NOMO-1 treated with dmso at 0.1 percent for 144 hours (cell line): ENCODE measurements at regions not wholly inside any gene's neighbourhood (a gene's known extent, or its start where the extent isn't known, plus 50 kb on each side); places are given as distances from the start of the nearest gene placed in this dataset.

Source experiments
- DNase-seq: peaks from one replicate; lab custom pipeline; 2025; ENCODE audit not compliant: unreplicated experiment; lab: John Stamatoyannopoulos, UW

DNA sequence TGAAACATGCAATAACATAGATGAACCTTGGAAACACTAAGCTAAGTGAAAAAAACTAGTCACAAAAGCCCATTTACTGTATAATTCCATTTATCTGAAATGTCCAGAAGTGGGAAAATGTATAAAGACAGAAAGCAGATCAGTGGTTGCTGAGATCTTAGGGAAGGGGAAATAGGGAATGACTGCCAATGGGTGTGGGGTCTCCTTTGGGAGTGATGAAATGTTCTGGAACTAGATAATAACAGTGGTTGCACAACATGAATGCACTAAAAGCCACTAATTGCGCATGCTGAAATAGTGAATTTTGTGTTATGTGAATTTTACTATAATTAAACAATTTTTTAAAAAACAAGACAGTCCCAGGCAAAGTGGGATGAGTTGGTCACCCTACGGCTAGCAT is 472.8 kb downstream of the CCDC171 start:
- no peak for DNase-seq

DNA sequence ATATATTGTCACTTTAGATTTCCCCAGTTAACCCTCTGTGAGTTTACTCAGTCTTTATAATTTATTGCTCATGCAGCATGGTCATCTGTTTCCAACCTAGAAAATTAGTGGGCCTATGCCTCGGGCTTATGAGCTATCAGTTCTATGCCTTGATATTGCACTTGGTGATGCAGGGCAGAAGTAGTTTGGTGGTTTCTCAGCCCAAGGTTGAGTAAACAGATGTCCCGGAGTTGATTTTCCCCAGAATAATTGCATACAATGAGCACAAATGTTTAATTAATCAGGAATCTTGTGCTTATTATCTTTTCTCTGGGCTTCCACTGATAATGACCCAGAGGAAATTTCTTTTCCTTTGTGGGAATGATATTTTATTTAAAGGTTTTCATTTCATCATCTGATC is 474.0 kb downstream of the CCDC171 start:
- DNase-seq = no peak

GRCh38 chr9:16028548-16028947 is 475.7 kb downstream of the CCDC171 start:
- DNase-seq = no peak

DNA sequence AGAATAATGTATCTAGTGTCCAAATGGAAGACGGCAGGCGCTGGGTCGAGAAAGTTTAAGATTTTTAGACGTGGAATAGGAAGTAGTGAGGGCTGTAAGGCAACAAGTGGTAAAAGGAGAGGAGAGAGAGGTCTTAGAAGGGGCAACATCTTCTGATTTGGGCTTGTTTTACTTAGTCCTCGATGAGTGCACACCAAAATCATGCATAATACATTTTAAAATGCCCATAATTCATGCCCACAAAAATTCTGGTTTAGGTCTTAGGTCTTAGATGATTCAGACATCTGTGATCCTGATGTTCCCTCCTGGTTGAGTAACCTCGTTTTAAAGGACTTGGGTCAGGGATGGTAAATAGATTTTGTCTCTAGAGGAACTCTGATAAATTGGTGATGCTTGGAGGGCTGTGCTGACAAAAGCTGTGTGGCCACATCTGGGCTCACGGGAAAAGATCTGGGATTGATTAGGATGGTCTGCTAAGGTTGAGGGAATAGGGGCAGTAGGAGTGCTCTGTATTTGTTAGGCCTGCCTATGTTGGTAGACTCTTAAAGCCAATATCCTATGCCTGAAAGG is 476.3 kb downstream of the CCDC171 start:
- no peak for DNase-seq

DNA sequence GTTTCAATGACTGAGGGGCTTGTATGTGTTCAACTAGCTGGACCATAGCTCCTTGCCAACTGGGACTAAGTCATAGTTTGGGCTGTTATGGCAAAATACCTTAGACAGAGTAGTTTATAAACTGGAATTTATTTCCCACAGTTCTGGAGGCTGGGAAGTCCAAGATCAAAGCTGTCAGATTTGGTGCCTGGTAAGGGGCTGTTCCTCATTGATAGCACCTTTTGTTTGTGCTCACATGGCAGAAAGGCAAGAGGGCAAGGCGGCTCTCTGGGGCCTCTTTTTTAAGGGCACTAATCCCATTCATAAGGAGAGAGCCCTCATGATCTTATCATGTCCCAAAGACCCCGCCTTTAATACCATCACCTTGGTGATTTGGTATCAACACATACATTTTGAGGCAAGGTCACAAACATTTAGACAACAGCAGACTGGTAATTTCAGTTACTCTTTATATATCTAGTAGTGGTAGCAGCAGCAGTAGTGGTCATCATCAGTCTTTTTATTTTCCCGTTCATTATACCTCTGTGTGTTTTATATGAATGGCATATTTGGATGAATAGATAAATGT is 477.0 kb downstream of the CCDC171 start:
- DNase-seq = no peak

DNA sequence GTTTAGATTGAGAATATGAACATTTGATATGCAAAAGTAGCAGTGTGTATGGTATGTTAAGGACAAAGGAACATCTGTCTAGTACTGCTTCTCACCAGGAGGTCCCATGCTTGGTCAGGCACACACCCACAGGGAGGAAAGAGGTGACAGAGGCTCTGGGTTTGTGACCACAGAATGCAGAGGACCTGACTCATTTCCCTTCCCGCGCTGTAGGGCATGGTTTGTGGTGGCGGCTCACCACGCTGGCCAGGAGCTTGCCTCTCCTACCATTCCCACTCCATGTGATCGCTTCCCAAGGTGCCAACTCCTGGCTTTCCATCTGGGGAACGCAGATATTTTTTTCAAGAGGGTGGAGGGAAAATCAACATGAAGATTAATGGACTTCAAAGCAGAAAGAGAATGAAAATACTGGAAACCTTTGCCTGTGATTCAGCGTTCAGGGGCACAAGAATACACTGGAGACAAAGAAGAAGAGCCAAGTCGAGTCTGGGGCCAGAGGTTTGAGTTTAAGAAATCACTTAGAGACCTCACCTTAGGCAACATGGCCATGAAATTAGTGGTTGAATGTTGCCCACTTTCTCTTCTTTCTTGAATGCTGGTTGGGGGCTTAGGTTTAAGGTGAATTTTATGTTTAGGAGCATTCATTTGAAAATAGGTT is 477.8 kb downstream of the CCDC171 start:
- DNase-seq = no peak

- DNase-seq = no peak
These were observed 478.6 kb downstream of the CCDC171 start for GRCh38 chr9:16031486-16031885.

DNA sequence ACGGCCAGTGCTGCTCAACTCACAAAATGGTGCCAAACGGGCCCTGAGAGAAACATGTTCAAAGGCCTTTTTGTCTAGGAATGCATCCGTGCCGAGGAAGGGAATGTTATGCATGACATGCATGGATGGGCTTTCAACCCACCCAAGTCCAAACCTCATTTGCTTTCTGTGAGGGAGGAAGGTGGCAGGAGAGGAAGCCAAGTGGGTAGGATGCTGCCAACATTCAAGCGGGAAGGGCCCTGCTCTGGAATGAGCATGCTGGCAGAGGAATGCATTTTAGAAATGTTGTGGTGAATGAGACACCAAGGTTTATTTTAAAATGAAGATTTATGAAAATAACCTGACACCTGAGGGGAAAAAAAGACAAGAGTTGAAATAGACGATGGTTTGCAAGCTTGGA is 479.1 kb downstream of the CCDC171 start:
- no peak for DNase-seq

DNA sequence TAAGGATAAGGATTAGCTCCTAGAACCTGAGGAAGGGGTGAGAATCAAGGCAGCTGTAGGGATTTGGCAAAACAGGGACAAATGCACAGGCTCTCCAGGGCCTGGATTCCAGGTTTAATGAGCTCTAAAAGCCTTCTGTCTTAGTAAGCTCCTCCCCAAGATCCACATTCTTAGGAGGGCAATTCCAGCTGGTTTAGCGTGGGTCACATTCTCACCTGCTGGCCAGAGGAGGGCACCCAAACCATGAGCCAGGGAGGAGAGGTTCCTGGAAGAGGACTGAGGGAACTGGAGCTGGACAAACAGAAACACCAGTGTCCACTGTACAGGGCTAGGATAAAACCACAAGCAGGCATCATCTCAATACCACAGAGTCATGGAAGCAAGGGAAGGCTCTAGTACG is 480.0 kb downstream of the CCDC171 start:
- DNase-seq = no peak

- DNase-seq = no peak
These were observed 480.4 kb downstream of the CCDC171 start for GRCh38 chr9:16033253-16033652.

DNA sequence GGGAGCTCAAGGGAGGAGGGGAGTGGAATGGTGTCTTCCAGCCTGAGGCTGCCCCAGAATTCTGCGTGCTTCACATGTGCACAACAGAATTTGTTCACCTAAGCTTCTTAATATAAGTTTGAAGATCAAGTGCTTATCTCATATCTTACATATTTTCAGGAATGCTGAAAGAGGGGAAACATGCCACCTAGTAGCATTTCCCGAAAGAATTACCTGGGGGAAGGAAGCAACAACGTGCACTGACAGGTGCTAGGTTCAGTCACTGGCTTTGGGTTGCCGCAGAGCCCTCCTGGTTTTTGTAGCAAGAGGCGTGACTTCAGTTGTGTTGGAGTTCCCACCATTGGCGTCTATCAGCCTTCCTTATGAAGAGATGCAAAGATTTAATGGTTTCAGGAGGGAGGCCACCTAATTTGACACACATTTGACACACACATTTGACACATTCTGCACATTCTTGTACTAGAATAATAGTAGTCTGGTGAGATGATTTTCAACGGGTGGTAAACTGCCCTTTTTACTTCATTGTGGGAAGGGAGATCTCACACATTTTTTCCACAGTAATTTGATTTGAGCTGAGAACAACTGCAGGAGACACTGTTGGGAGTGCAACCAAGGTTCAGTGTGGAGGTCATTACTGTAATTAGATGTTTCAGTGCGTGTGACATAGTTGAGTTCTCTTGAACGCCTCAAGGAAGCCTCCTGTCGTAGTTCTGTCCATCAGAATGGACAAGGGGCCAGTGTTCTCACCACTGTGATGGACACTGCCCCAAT is 481.3 kb downstream of the CCDC171 start:
- no peak for DNase-seq

DNA sequence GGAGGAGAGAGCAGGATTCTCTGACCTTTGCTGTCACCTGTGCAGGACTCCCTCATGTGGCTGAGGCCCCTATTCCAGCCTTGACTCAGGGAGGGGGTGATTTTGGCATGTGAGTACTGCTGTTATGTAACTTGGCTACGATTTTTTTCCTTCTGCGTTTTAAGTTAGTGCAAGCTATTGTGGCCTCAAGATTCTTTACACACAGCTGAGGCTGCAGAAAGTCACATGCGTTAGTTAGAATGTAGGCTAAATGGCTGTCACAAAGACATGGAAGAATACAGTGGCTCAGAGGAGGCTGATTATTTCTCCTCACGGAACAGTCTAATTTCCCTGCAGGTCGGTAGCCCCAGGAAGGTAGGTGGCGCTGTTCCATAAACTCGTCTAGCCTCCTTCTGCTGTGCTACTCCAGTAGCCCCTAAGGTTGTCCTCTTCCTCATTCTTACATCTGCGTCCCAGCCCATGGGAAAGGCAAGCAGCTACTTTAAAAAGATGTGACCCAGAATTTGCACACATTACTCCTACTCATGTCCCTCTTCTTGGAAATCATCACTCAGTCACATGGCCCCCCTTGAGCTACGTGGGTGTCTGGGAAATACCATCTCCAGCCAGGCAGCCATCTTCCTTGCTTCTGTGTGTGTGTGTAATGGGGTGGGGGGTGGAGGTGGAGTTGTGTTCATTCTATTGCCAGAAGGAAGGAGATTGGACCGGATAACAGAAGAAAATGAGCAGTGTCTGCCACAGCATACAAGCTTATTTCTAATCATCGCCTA is 486.6 kb downstream of the CCDC171 start:
- no peak for DNase-seq

GRCh38 chr9:16039988-16040761 is 487.3 kb downstream of the CCDC171 start:
- no peak for DNase-seq

DNA sequence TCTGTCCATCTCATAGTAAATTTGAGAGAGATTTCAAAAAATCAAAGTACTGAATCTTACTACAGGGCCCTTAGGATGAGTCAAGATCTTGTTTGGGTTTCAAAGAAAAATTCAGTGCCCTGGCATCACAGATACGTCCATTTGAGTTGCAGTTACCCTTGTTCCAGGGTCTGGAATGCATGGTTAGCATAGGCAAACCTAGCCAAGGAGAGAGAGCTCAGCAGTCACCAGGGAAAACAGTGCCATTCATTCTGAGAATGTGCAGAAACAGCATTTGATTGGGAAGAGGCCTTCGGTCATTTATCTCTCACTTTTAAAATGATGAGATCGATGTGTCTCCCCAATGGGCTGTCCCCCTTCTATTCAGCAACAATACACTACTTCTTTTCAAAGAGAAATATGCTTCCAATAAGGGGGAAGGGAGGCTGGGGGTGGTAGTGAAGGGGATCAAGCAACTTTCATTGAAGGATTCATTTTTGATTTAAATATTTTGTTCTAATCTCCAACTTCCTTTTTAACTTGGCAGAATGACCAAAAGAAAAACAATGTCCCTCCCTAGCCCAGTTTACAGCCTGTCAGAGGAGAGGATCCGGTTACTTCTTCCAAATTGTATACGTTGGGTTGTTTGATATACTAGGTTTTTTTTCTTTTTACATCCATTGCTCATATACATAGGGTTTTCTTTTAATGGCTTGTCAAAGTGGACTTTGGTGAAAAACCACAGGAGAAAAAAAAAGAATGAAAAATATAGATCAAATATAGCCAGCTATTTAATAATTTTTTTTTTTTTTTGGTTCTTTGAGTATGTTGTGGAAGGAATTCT is 491.1 kb downstream of the CCDC171 start:
- DNase-seq = no peak

GRCh38 chr9:16044579-16044881 is 491.7 kb downstream of the CCDC171 start:
- DNase-seq = no peak

DNA sequence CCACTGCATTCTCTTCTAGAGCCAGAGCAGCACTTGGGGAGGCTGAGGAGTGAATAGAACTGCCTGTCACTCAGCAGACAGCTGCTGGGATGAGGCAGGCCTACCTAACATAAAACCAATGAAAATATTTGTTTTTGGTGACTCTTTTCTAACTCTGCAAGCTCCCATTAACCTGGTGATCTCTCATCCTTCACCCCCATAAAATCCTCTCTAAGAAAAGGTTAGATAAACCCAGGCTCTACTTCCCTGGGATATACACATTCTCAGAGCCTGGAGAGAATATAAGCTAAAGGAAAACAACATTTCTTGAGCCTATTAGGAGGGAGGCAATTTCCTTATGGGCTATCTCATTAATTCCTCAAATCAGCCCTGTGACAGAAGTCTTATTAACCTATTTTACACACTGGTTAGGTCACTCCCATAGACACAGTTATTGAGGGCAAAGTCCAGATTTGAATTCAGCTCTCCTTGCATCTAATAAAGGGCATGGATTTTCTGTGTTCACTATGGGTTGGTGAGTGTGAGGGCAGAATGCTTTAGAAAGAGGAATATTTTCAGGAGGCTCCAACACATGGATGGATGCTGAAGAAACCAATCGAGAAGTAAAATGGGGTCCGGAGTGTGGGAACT is 492.9 kb downstream of the CCDC171 start:
- no peak for DNase-seq

GRCh38 chr9:16046713-16047112 is 493.9 kb downstream of the CCDC171 start:
- DNase-seq = no peak

- no peak for DNase-seq
These were observed 495.3 kb downstream of the CCDC171 start for GRCh38 chr9:16048129-16048528.

DNA sequence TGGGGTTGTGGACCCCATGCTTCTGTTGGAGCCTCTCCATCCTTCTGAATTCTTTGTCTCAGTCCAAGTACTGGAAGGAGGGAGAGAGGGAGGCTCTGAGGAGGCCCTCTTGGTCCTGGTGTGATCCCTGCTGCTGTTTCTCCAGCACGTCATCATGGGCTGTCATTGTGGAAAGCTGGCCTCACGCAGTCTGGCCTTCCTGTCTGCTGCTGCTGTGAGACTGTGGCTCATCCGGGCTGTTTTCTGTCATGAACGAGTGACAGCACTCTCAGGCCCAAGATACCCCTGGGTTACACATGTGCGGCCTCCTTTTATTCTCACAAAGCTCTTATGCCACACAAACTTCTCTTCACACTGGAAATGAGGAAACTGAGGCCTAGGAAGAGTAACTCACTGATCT is 499.3 kb downstream of the CCDC171 start:
- DNase-seq = no peak
